H4 (cell line): ENCODE measurements at regions not wholly inside any gene's neighbourhood (a gene's known extent, or its start where the extent isn't known, plus 50 kb on each side); places are given as distances from the start of the nearest gene placed in this dataset.
"Not testable (repeated sequence)": the region's sequence is repeated elsewhere in the genome, so short reads cannot be mapped to it uniquely, and the experiment has no call there.

Source experiments
- DNase-seq: peaks from one replicate; pipeline ENCODE4 v3.0.0-alpha.2; 2015; ENCODE audit warnings: low spot score

GRCh38 chr6:170098428-170099170 lies 192.3 kb downstream of the DLL1 start:
- DNase-seq: no peak

- DNase-seq: no peak
Observed at GRCh38 chr6:170097505-170098427, 193.1 kb downstream of the DLL1 start.

GRCh38 chr6:170096803-170097504 lies 193.9 kb downstream of the DLL1 start:
- no peak for DNase-seq

GRCh38 chr6:170096191-170096802 lies 194.6 kb downstream of the DLL1 start:
- DNase-seq: no peak

GRCh38 chr6:170095273-170095981 lies 195.5 kb downstream of the DLL1 start:
- DNase-seq: no peak

GRCh38 chr6:170094686-170095272 lies 196.1 kb downstream of the DLL1 start:
- DNase-seq: no peak

- DNase-seq: no peak
Observed at GRCh38 chr6:170093658-170094596, 197.0 kb downstream of the DLL1 start.

- DNase-seq: no peak
Observed at GRCh38 chr6:170093276-170093657, 197.6 kb downstream of the DLL1 start.

- DNase-seq: no peak
Observed at GRCh38 chr6:170092826-170093225, 198.1 kb downstream of the DLL1 start.

GRCh38 chr6:170091639-170092579 lies 199.0 kb downstream of the DLL1 start:
- no peak for DNase-seq

GRCh38 chr6:170091000-170091638 lies 199.8 kb downstream of the DLL1 start:
- no peak for DNase-seq

- DNase-seq: no peak
Observed at GRCh38 chr6:170090561-170090960, 200.3 kb downstream of the DLL1 start.

GRCh38 chr6:170089963-170090362 lies 200.9 kb downstream of the DLL1 start:
- no peak for DNase-seq

GRCh38 chr6:170088582-170088955 lies 202.3 kb downstream of the DLL1 start:
- DNase-seq: no peak

GRCh38 chr6:170087941-170088581 lies 202.8 kb downstream of the DLL1 start:
- DNase-seq: peak; percentile 12

- DNase-seq: not testable (repeated sequence)
Observed at GRCh38 chr6:170087421-170087780, 203.5 kb downstream of the DLL1 start.

GRCh38 chr6:170086639-170087420 lies 204.0 kb downstream of the DLL1 start:
- DNase-seq: no peak
